Sigmoid colon (tissue), 6 donors: ENCODE measurements at regions not wholly inside any gene's neighbourhood (a gene's known extent, or its start where the extent isn't known, plus 50 kb on each side); places are given as distances from the start of the nearest gene placed in this dataset.
"Not testable (repeated sequence)": the region's sequence is repeated elsewhere in the genome, so short reads cannot be mapped to it uniquely, and the experiment has no call there.

ENCODE experiments used
- DNase-seq: peaks from one replicate; pipeline ENCODE4 v3.0.0-alpha.2; 2019
- H3K27ac ChIP-seq, 4 donors: fragments of 200-600 bp; sonication (generic); one replicate each; pipeline ENCODE4 v1.5.1; 2016 to 2019; ENCODE audit warnings: mild to moderate bottlenecking in 1 of 4
- H3K27me3 ChIP-seq, 3 donors: fragments of 200-600 bp; sonication (generic); one replicate each; pipeline ENCODE4 v1.5.1; 2019; ENCODE audit warnings: mild to moderate bottlenecking in 1 of 3
- H3K36me3 ChIP-seq, 4 donors: fragments of 200-600 bp; sonication (generic); one replicate each; pipeline ENCODE4 v1.5.1; 2016 to 2019
- H3K4me1 ChIP-seq, 4 donors: fragments of 200-600 bp; sonication (generic); one replicate each; pipeline ENCODE4 v1.5.1; 2017 to 2019
- H3K4me3 ChIP-seq, 4 donors: fragments of 200-600 bp; sonication (generic); one replicate each; pipeline ENCODE4 v1.5.1; 2017 to 2019; ENCODE audit warnings: mild to moderate bottlenecking in 2 of 4, moderate library complexity in 1 of 4
- H3K9me3 ChIP-seq, 4 donors: fragments of 200-600 bp in 3 of 4; sonication (generic) in 3 of 4; one replicate each; pipeline versions ENCODE4 v1.5.1 to v1.6.1; 2013 to 2019
- CTCF ChIP-seq, 4 experiments: fragments of 450-650 bp in 3 of 4; fragments of 200-600 bp in 1 of 4; IDR thresholded peaks; one replicate each; pipeline ENCODE4 v1.5.1; 2016 to 2019; ENCODE audit warnings: antibody characterized with exemption in 4 of 4, mild to moderate bottlenecking in 3 of 4, moderate library complexity in 2 of 4
- EP300 ChIP-seq, 4 donors: sonication (generic); formaldehyde crosslinking; IDR thresholded peaks; one replicate each; pipeline ENCODE4 v1.6.1; 2017; ENCODE audit warnings: antibody characterized with exemption in 4 of 4
- POLR2A ChIP-seq, 2 donors: fragments of 450-650 bp; IDR thresholded peaks; one replicate each; pipeline ENCODE4 v1.6.1; 2016; ENCODE audit warnings: antibody characterized with exemption in 2 of 2, mild to moderate bottlenecking in 2 of 2, moderate library complexity in 2 of 2
- POLR2AphosphoS5 ChIP-seq, 4 donors: sonication (generic); formaldehyde crosslinking; IDR thresholded peaks; one replicate each; pipeline ENCODE4 v1.6.1; 2017; ENCODE audit warnings: antibody characterized with exemption in 4 of 4
- WGBS, 2 donors: extraction: QIAGEN DNeasy Blood & Tissue Kit; methylation state at CpG; one replicate each; pipeline ENCODE4 v1.1.7; 2013; 5-methylcytosine and 5-hydroxymethylcytosine counted together
- intact Hi-C: fragments of 100-400 bp; cut with DNase I; formaldehyde crosslinking; loops from one replicate; pipeline ENCODE4 v1.15.1; 2023
- donor health status: healthy with polysubstance abuse.
- donor health status: healthy.

DNA sequence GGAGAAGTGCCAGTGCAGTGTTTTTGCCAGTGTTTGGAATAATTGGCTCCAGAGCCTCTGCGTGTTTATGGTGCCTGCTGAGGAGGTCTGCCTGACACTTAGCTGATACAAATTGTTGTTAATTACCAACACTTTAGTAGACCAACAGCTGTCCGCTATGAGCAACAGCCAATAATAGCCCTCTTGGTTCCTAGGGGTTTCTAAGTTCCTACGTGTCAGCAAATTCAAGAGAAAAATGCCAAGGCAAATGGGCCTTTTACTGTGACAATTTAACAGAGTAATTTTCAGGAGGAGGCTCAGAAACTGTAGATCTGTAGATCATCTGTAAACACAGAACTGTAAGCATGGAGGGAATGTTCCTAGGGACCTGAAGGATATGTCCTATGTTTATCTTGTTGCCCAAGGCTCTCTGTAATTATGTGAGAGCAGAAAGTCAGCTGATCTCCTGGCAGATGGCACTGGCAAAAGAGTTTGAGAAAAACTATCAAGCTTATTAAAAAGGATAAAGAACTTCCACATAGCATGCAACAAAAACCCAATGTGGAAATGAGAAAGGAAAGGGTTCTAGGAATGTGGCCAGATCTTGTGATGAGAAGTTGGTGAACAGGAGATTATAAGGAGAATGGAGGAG, 157.7 kb downstream of the GJA1 start:
- intact Hi-C loops: no loop called here
- H3K9me3 ChIP-seq: no peaks in the 10 kb centered on the region
- no peak overlapping the region for H3K4me3 ChIP-seq
- no peaks in the 10 kb centered on the region for H3K27me3 ChIP-seq
- H3K36me3 ChIP-seq: no peaks in the 10 kb centered on the region
- 61 to 64% methylated on average over 3 of the region's 3 CpGs for whole genome bisulfite sequencing, 2 donors
- DNase-seq: no peak
- peak overlapping the region in 3 of 4 donors; percentile 18 to 63 (median 52) for H3K27ac ChIP-seq
- peaks cover 0 to 8% (median 4%) of the 10 kb centered on the region in 4 donors for H3K4me1 ChIP-seq
- TF ChIP-seq CTCF (IDR thresholded peaks at IDR 0.05) (no peak), POLR2A (IDR thresholded peaks at IDR 0.05) (no peak), EP300 (IDR thresholded peaks at IDR 0.05) (no peak), POLR2AphosphoS5 (IDR thresholded peaks at IDR 0.05) (no peak)

DNA sequence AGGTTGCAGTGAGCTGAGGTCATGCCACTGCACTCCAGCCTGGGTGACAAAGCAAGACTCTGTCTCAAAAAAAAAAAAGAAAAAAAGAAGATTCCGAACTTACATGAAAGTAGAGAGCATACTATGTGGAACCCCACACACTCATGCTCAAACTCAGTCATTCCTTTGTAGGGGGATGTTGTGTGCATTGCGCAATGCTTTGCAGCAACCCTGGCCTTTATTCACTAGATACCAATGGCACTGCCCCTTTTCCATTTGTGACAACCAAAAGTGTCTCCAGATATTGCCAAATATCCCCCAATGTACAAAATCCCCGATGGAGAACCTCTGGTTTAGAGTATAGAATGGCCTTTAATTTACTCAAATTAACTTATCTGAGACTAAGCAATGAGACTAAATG, 158.6 kb downstream of the GJA1 start:
- H3K36me3 ChIP-seq: no peaks in the 10 kb centered on the region
- intact Hi-C loops: no loop called here
- H3K4me3 ChIP-seq: no peak overlapping the region
- no peak for DNase-seq
- H3K4me1 ChIP-seq: peaks cover 0 to 8% (median 4%) of the 10 kb centered on the region in 4 donors
- H3K27me3 ChIP-seq: no peaks in the 10 kb centered on the region
- H3K27ac ChIP-seq: no peak overlapping the region
- WGBS, 2 donors: 88 to 90% methylated on average over 3 of the region's 3 CpGs
- no peaks in the 10 kb centered on the region for H3K9me3 ChIP-seq
- TF ChIP-seq POLR2AphosphoS5 (IDR thresholded peaks at IDR 0.05) (no peak), EP300 (IDR thresholded peaks at IDR 0.05) (no peak), POLR2A (IDR thresholded peaks at IDR 0.05) (no peak), CTCF (IDR thresholded peaks at IDR 0.05) (no peak)

DNA sequence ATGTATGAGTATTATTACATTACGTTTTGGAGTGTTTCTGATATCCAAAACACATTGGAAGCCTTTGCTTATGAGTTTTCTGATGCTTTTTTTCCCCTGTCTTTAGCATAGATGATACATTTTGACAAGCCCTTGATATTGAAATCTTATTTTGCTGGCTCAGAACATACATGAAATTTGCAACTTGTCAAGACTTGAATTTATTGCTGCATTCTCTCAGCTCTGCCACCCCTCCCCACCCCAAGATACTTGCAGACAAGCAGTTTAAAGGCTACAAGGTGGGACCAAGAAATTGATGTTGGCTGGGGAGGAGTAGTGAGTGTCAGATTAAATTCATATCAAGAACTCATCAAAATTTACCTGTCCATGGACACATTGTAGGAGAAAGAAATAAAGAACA, 160.2 kb downstream of the GJA1 start:
- Histone ChIP-seq H3K4me1 (peaks cover 0 to 8% (median 4%) of the 10 kb centered on the region in 4 donors), H3K4me3 (no peak overlapping the region), H3K27ac (no peak overlapping the region), H3K27me3 (no peaks in the 10 kb centered on the region), H3K36me3 (no peaks in the 10 kb centered on the region), H3K9me3 (no peaks in the 10 kb centered on the region)
- intact Hi-C loops: no loop called here
- DNase-seq: no peak
- TF ChIP-seq POLR2A (IDR thresholded peaks at IDR 0.05) (no peak), POLR2AphosphoS5 (IDR thresholded peaks at IDR 0.05) (no peak), CTCF (IDR thresholded peaks at IDR 0.05) (no peak), EP300 (IDR thresholded peaks at IDR 0.05) (no peak)
- 79 to 86% methylated on average over 1 of the region's 1 CpG for WGBS, 2 donors

- intact Hi-C loops: no loop called here
- Histone ChIP-seq H3K4me3 (no peak overlapping the region), H3K4me1 (peaks cover 0 to 8% (median 4%) of the 10 kb centered on the region in 4 donors), H3K9me3 (no peaks in the 10 kb centered on the region), H3K27ac (no peak overlapping the region), H3K27me3 (no peaks in the 10 kb centered on the region), H3K36me3 (no peaks in the 10 kb centered on the region)
- TF ChIP-seq POLR2AphosphoS5 (IDR thresholded peaks at IDR 0.05): no peak
- TF ChIP-seq CTCF (IDR thresholded peaks at IDR 0.05): no peak
- no peak for TF ChIP-seq EP300 (IDR thresholded peaks at IDR 0.05)
- TF ChIP-seq POLR2A (IDR thresholded peaks at IDR 0.05): no peak
- WGBS, 2 donors: 85 to 92% methylated on average over 4 of the region's 4 CpGs
- DNase-seq: no peak
These were observed 161.0 kb downstream of the GJA1 start for GRCh38 chr6:121596441-121596840.

- intact Hi-C loops: no loop called here
- Histone ChIP-seq H3K27me3 (no peaks in the 10 kb centered on the region), H3K36me3 (no peaks in the 10 kb centered on the region), H3K27ac (no peak overlapping the region), H3K4me3 (no peak overlapping the region), H3K4me1 (peaks cover 0 to 8% (median 4%) of the 10 kb centered on the region in 4 donors), H3K9me3 (no peaks in the 10 kb centered on the region)
- no peak for TF ChIP-seq CTCF (IDR thresholded peaks at IDR 0.05)
- no peak for TF ChIP-seq EP300 (IDR thresholded peaks at IDR 0.05)
- TF ChIP-seq POLR2AphosphoS5 (IDR thresholded peaks at IDR 0.05): no peak
- no peak for TF ChIP-seq POLR2A (IDR thresholded peaks at IDR 0.05)
- no peak for DNase-seq
- WGBS, 2 donors: 78 to 86% methylated on average over 3 of the region's 3 CpGs
These were observed 162.2 kb downstream of the GJA1 start for GRCh38 chr6:121597654-121598053.

DNA sequence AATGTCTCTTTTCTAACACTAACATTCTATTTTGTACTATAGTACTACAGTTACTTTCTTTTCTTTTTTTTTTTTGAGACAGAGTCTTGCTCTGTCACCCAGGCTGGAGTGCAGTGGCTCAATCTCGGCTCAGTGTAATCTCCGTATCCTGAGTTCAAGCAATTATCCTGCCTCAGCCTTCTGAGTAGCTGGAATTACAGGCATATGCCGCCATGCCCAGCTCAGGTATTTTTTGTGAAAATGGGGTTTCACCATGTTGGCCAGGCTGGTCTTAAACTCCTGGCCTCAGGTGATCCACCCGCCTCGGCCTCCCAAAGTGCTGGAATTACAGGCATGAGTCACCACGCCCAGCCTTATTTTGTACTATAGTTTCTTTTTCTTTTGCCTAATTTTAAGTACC, 163.9 kb downstream of the GJA1 start:
- H3K27ac ChIP-seq, H3K4me3 ChIP-seq, H3K4me1 ChIP-seq, H3K27me3 ChIP-seq, H3K36me3 ChIP-seq, DNase-seq, intact Hi-C loops, H3K9me3 ChIP-seq: not testable (repeated sequence)
- 78 to 93% methylated on average over 6 of the region's 6 CpGs for WGBS, 2 donors
